Tibial artery (tissue), 4 donors: ENCODE measurements at regions not wholly inside any gene's neighbourhood (a gene's known extent, or its start where the extent isn't known, plus 50 kb on each side); places are given as distances from the start of the nearest gene placed in this dataset.

Experiments
- DNase-seq, 2 donors: peaks; one replicate each; pipeline ENCODE4 v3.0.0-alpha.2; 2019
- H3K27ac ChIP-seq, 2 donors: fragments of 200-600 bp; sonication (generic) in 1 of 2; 1 replicate in 1 of 2; 2 replicates in 1 of 2; pipeline ENCODE4 v1.5.1; 2018 to 2019; ENCODE audit warnings: mild to moderate bottlenecking in 1 of 2
- H3K27me3 ChIP-seq, 2 donors: fragments of 200-600 bp; sonication (generic) in 1 of 2; one replicate each; pipeline versions ENCODE4 v1.5.1 to v1.6.0; 2016 to 2019
- H3K36me3 ChIP-seq, 3 donors: fragments of 200-600 bp; sonication (generic) in 2 of 3; one replicate each; pipeline ENCODE4 v1.5.1; 2016 to 2019; ENCODE audit warnings: mild to moderate bottlenecking in 2 of 3
- H3K4me1 ChIP-seq, 4 donors: fragments of 200-600 bp; sonication (generic) in 2 of 4; 1 replicate in 3 of 4; 2 replicates in 1 of 4; pipeline ENCODE4 v1.5.1; 2016 to 2019
- H3K4me3 ChIP-seq, 2 donors: fragments of 200-600 bp; sonication (generic) in 1 of 2; 1 replicate in 1 of 2; 2 replicates in 1 of 2; pipeline ENCODE4 v1.5.1; 2018 to 2019; ENCODE audit warnings: mild to moderate bottlenecking in 2 of 2
- H3K9me3 ChIP-seq, 3 donors: fragments of 200-600 bp; sonication (generic) in 1 of 3; one replicate each; pipeline ENCODE4 v1.5.1; 2016 to 2019
- CTCF ChIP-seq, 2 experiments: fragments of 200-600 bp in 1 of 2; fragments of 450-650 bp in 1 of 2; IDR thresholded peaks; one replicate each; pipeline ENCODE4 v1.5.1; 2017 to 2019; ENCODE audit warnings: antibody characterized with exemption in 2 of 2, mild to moderate bottlenecking in 1 of 2, moderate library complexity in 1 of 2
- intact Hi-C: fragments of 100-400 bp; cut with DNase I; formaldehyde crosslinking; loops from one replicate; pipeline ENCODE4 v1.15.0; 2023; ENCODE audit warnings: low total_unique reads

- no peaks in the 10 kb centered on the region for H3K27me3 ChIP-seq
- H3K27ac ChIP-seq, result no peak overlapping the region
- peaks cover 0 to 12% (median 3%) of the 10 kb centered on the region in 4 donors for H3K4me1 ChIP-seq
- H3K9me3 ChIP-seq, result no peaks in the 10 kb centered on the region
- H3K4me3 ChIP-seq, result no peak overlapping the region
- intact Hi-C loops, result no loop called here
- H3K36me3 ChIP-seq, result no peaks in the 10 kb centered on the region
- TF ChIP-seq CTCF (IDR thresholded peaks at IDR 0.05), result no peak
- no peak for DNase-seq
These were observed 143.1 kb upstream of the SLC16A7 start for GRCh38 chr12:59452746-59453145.

- intact Hi-C loops, result no loop called here
- no peaks in the 10 kb centered on the region for H3K36me3 ChIP-seq
These were observed 143.6 kb upstream of the SLC16A7 start for GRCh38 chr12:59452259-59452658.

GRCh38 chr12:59446116-59446515 is 149.7 kb upstream of the SLC16A7 start:
- H3K27me3 ChIP-seq, result no peaks in the 10 kb centered on the region
- H3K9me3 ChIP-seq, result peaks cover 0 to 7% (median 0%) of the 10 kb centered on the region in 3 donors
- H3K27ac ChIP-seq, result no peak overlapping the region
- DNase-seq, result no peak
- intact Hi-C loops, result no loop called here
- no peaks in the 10 kb centered on the region for H3K36me3 ChIP-seq
- TF ChIP-seq CTCF (IDR thresholded peaks at IDR 0.05), result no peak
- no peaks in the 10 kb centered on the region for H3K4me1 ChIP-seq
- no peak overlapping the region for H3K4me3 ChIP-seq

More at GRCh38 chr12:59452259-59452658, 143.6 kb upstream of the SLC16A7 start:
- Histone ChIP-seq H3K4me1 (peaks cover 0 to 12% (median 3%) of the 10 kb centered on the region in 4 donors), H3K27me3 (no peaks in the 10 kb centered on the region), H3K9me3 (no peaks in the 10 kb centered on the region), H3K4me3 (no peak overlapping the region), H3K27ac (no peak overlapping the region)
- no peak for TF ChIP-seq CTCF (IDR thresholded peaks at IDR 0.05)
- no peak for DNase-seq

- no peak for DNase-seq
- no peak for TF ChIP-seq CTCF (IDR thresholded peaks at IDR 0.05)
These were observed 150.9 kb upstream of the SLC16A7 start for GRCh38 chr12:59444932-59445331.

GRCh38 chr12:59432057-59432456 is 163.8 kb upstream of the SLC16A7 start:
- no peak for DNase-seq
- intact Hi-C loops, result no loop called here
- Histone ChIP-seq H3K4me3 (no peak overlapping the region), H3K4me1 (no peaks in the 10 kb centered on the region), H3K36me3 (no peaks in the 10 kb centered on the region), H3K27me3 (no peaks in the 10 kb centered on the region), H3K9me3 (no peaks in the 10 kb centered on the region), H3K27ac (no peak overlapping the region)
- no peak for TF ChIP-seq CTCF (IDR thresholded peaks at IDR 0.05)

More at GRCh38 chr12:59444932-59445331, 150.9 kb upstream of the SLC16A7 start:
- no peak overlapping the region for H3K27ac ChIP-seq
- no peaks in the 10 kb centered on the region for H3K4me1 ChIP-seq
- intact Hi-C loops, result no loop called here
- peaks cover 4 to 8% (median 4%) of the 10 kb centered on the region in 3 donors for H3K9me3 ChIP-seq
- H3K36me3 ChIP-seq, result no peaks in the 10 kb centered on the region
- no peaks in the 10 kb centered on the region for H3K27me3 ChIP-seq
- no peak overlapping the region for H3K4me3 ChIP-seq

- Histone ChIP-seq H3K9me3 (no peaks in the 10 kb centered on the region), H3K27ac (no peak overlapping the region), H3K36me3 (no peaks in the 10 kb centered on the region), H3K4me1 (no peaks in the 10 kb centered on the region), H3K27me3 (no peaks in the 10 kb centered on the region), H3K4me3 (no peak overlapping the region)
- no peak for DNase-seq
- intact Hi-C loops, result no loop called here
- no peak for TF ChIP-seq CTCF (IDR thresholded peaks at IDR 0.05)
These were observed 164.6 kb upstream of the SLC16A7 start for GRCh38 chr12:59431266-59431665.
